ENCODE measurements at regions not wholly inside any gene's neighbourhood (a gene's known extent, or its start where the extent isn't known, plus 50 kb on each side); places are given as distances from the start of the nearest gene placed in this dataset.

GRCh38 chr11:13551834-13552233 is 56.0 kb upstream of the PTH start:
- TF ChIP-seq CTCF (IDR thresholded peaks at IDR 0.05; ENCODE audit: borderline replicate concordance, extremely low read depth, low read length, poor library complexity, severe bottlenecking): no peak
- no peak for TF ChIP-seq EZH2 (IDR thresholded peaks at IDR 0.05; ENCODE audit: borderline replicate concordance, low read depth, low read length, severe bottlenecking)

All from DND-41 (cell line).